GM21515 (cell line): ENCODE measurements at regions not wholly inside any gene's neighbourhood (a gene's known extent, or its start where the extent isn't known, plus 50 kb on each side); places are given as distances from the start of the nearest gene placed in this dataset.

Experiments used
- ATAC-seq: cut with Tn5 transposase; IDR thresholded peaks from one replicate; pipeline ENCODE4 v1.9.1; 2021; ENCODE audit not compliant: unreplicated experiment

DNA sequence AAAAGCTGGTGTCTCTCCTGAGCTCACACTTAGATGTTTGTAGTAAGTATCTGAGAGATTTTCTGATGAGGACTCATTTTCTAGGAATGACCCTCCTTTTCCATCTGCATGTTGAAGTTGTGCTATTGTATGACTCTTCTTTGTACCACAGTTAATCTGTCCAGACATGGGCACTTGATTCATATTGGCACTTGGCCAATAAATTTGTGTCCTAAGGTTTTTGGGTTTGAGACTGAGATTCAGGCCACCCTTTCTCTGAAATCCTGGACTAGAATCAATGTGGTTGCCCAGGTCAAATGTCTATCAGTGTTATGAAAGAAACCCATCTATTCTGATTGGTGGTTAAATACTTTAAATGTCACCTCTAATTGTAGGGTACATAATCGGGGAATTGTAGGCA lies 869.0 kb downstream of the SH3BGRL start:
- ATAC-seq: no peak

DNA sequence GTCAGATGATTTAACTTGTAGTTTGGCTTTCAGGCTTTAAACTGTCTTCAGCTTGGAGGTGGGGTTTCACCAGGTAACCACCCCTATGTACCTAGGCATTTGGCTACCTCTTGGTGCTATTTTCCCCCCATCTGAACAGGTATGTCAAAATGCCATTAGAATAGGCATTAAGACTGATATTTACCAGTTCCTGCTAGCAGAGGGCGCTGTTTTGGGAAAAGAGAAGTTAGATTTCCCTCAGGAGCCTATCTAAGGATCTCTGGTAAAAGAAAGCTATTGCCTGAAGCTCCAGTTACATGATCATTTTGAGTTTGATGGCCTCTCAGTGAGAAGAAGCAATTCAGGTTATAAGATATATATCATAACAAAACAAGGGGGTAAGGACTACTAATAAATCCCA lies 879.1 kb downstream of the SH3BGRL start:
- ATAC-seq: no peak

DNA sequence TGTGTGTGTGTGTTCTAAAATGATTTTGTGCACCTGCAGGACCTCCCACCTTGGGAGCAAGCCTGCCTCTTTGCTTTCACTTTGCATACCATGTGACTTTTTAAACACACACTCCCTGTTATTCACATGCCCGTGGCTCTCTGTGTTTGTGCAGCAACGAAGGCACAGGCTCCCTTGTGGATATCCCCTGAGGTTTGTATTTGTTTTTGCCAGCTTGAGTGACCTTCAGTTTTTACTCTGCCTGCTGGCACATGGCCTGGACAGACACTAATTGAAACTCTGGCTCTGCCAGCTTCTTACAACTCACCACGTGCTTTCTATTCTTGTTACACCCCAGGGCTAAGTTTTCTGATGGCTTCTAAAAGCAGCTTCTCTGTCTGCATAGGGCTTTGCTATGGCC lies 885.8 kb downstream of the SH3BGRL start:
- no peak for ATAC-seq

DNA sequence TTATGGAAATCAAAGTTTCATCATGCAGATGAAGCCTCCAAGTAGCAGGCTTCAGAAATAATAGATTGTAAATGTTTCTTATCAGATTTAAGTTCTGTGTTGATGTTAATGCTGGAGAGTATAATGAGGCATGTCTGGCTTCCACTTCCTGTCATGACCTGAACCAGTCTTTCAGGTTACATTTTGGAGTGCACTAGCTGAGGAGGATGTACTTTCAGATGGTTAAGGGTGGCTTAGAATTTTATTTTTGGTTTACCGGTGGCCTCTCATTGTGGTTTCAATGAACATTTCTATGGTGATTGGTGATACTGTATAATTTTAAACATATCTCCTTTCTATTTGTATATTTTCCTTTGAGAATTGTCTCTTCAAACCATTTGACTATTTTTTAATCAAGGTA lies 890.4 kb downstream of the SH3BGRL start:
- no peak for ATAC-seq

GRCh38 chrX:82125103-82125502 lies 923.2 kb downstream of the SH3BGRL start:
- no peak for ATAC-seq

- no peak for ATAC-seq
Measured at GRCh38 chrX:82127228-82128123, 925.6 kb downstream of the SH3BGRL start.

- ATAC-seq: no peak
Measured at GRCh38 chrX:82134378-82134777, 932.5 kb downstream of the SH3BGRL start.

- no peak for ATAC-seq
Measured at GRCh38 chrX:82141942-82142341, 940.0 kb downstream of the SH3BGRL start.

DNA sequence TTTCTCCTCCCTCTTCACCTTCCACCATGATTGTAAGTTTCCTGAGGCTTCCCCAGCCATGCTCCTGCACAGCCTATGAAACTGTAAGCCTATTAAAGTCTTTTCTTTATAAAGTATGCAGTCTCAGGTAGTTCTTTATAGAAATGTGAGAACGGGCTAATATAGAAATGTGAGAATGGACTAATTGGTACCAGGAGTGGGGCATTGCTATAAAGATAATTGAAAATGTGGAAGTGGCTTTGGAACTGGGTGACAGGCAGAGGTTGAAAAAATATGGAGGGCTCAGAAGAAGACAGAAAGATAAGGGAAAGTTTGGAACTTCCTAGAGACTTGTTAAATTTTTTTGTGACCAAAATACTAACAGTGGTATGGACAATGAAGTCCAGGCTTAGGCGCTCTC lies 959.3 kb downstream of the SH3BGRL start:
- ATAC-seq: no peak

GRCh38 chrX:82163701-82164100 lies 961.8 kb downstream of the SH3BGRL start:
- no peak for ATAC-seq

GRCh38 chrX:82196866-82197265 lies 995.0 kb downstream of the SH3BGRL start:
- ATAC-seq: no peak

DNA sequence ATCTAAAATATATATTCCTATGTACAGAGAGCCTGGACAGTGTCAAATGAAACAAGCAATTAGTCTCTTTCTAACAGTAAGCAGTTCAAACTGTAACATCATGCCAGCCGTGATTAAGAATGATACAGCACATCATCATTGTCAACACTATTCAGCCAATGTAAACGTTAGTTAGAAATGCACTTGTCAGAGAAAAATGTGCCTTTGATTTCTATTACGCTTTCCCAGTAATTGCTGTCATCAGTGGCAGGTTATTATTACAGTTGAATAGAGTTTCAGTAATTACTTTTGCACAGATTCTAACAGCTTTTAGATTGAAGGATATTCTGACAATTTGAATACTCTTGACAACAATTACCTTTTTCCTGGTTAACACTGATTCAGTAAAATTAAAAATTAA lies 1007.1 kb downstream of the SH3BGRL start:
- no peak for ATAC-seq

GRCh38 chrX:82218361-82218760 lies 1016.5 kb downstream of the SH3BGRL start:
- ATAC-seq: peak; percentile 59

DNA sequence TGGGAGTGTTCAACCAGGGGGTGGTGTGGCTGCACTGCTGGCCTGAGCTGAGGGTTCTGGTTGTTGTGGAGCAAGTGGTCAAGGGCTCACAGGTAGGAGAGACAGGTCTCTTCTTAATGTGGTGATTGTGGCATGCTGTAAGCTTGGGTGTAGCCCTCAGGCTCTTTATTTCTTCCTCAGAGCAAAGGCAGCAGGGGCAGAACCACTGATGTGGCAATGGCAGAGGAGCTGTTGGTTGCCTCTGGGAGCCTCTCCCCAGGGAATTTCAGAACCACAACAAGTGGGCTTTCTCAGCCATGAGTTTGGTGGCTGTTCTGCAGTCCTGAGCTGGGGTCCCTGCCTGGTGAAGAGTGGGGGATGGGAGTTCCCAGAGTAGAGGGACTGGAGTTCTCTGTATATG lies 1017.2 kb downstream of the SH3BGRL start:
- no peak for ATAC-seq

DNA sequence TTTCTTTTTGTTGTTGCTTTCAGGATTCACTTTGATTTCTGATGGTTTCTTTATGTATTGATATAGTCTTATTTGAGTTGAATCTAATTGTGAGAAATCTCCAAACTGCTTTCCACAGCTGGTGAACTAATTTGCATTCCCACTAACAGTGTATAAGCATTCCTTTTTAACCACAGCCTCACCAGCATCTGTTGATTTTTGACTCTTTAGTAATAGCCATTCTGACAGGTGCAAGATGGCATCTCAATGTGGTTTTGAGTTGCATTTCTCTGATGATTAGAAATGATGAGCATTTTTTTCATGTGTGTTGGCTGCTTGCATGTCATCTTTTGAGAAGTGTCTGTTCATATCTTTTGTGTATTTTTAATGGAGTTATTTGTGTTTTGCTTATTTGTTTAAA lies 1023.1 kb downstream of the SH3BGRL start:
- no peak for ATAC-seq

DNA sequence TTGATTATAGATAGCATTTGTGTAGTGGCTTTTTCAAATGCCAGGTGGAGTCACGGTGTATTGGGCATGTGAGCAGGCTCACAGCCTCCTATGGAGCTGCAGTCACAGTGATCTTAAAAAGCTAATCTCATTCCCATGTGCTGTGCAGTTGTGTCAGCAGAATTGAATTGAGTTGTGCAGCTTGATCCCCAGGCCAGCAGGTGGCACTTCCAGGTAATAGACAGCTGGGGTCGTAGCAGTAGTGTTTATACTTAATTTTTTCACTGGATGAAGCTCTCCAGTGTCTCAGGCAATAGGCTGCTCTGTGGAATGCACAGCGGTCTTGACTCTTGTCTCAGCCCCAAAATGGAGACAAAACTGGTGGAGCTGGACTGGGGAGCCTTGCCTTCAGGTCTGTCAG lies 1028.1 kb downstream of the SH3BGRL start:
- no peak for ATAC-seq

DNA sequence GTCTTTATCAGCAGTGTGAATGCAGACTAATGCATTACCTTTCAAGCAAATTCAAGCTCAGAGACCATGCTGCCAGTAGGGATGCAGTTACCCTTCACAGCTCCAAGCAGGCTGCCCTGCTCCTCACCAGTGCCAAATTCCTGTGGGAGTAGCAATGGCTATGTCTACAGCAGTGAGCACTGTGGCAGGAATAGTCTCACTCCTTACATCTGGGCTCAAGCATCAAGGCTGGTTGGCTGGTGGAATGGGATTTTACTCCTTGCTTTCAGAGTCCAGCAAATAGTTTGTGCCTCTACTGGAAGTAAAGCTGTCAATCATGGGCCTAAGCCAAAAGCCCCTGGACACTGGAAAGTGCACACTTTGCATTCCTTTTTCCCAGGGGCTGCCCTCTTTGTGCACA lies 1030.8 kb downstream of the SH3BGRL start:
- no peak for ATAC-seq

DNA sequence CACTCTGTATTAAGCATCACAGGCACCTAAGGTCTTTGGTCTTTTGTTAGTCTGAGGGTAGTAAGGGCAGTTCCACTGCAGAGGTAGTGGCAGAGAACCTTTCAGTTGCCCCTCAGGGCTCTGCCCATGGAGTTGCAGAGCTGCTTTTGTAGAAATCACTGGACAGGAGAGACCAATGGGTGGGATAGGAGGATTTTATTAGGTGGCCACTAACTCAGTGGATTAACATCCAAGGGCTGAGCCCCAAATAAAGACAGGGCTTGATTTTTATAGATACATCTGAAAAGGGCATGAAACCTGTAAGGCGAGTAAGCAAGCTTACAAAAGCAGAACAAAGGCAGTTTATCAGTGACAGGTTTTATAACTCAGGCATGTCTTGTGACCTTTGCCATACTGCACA lies 1035.4 kb downstream of the SH3BGRL start:
- ATAC-seq: no peak
